H1 (cell line): ENCODE measurements at regions not wholly inside any gene's neighbourhood (a gene's known extent, or its start where the extent isn't known, plus 50 kb on each side); places are given as distances from the start of the nearest gene placed in this dataset.

Experiments
- CTBP2 ChIP-seq: IDR thresholded peaks from 2 replicates; pipeline ENCODE4 v1.7.0; 2011; ENCODE audit warnings: borderline replicate concordance, mild to moderate bottlenecking, moderate library complexity, mixed read lengths, low read length; ENCODE audit not compliant: insufficient read depth, insufficient read length
- NANOG ChIP-seq: IDR thresholded peaks from 2 replicates; pipeline ENCODE4 v1.6.1; 2011; ENCODE audit warnings: low read length, low read depth, mild to moderate bottlenecking, inconsistent platforms; ENCODE audit not compliant: insufficient read depth, poor library complexity, severe bottlenecking
- POU5F1 ChIP-seq: IDR thresholded peaks from 2 replicates; pipeline ENCODE4 v1.6.1; 2011; ENCODE audit warnings: low read depth, mild to moderate bottlenecking, low read length, moderate library complexity
- RFX5 ChIP-seq: IDR thresholded peaks from 2 replicates; pipeline ENCODE4 v1.6.1; 2011; ENCODE audit warnings: low read depth, low read length, improper control_type of control experiment, borderline replicate concordance
- SP2 ChIP-seq: IDR thresholded peaks from 2 replicates; pipeline ENCODE4 v1.6.1; 2012; ENCODE audit warnings: mild to moderate bottlenecking, low read length, inconsistent platforms
- TF ChIP-seq, protein P1 (sequence below): IDR thresholded peaks from 2 replicates; pipeline ENCODE4 v1.6.1; 2011; ENCODE audit warnings: low read length, improper control_type of control experiment

DNA sequence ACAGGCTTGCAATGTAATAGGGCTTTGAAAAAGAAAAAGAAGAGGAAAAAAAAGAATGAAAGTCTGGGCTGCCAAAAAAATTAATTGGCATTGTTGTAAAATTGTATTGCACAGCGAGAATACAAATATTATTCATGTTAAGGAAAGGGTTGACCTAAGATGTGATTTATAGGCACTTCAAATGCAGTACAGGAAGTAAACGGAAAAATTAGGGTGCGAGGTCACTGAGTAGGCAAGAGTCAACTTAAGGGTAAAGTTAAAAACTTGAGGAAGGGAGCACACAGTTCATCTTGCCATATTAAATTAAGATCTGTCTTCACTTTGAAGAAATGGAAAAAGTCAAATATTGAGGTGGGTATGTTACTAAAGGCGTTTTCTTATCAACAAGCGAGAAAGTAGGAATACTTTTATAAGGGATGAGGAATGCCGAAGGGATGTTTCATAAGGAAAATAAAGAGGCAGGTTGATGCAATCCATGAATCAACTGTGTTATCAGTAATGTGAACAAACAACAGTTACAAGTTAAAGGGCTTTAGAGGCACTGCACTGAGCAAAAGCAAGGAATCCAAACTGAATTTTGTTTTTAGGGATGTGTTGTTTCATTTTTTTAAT lies 123.0 kb downstream of the WT1 start (continued):
- TF ChIP-seq RFX5: no peak
- TF ChIP-seq POU5F1: no peak
- TF ChIP-seq, protein P1, sequence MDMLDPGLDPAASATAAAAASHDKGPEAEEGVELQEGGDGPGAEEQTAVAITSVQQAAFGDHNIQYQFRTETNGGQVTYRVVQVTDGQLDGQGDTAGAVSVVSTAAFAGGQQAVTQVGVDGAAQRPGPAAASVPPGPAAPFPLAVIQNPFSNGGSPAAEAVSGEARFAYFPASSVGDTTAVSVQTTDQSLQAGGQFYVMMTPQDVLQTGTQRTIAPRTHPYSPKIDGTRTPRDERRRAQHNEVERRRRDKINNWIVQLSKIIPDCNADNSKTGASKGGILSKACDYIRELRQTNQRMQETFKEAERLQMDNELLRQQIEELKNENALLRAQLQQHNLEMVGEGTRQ: no peak
- no peak for TF ChIP-seq SP2
- TF ChIP-seq CTBP2: no peak
- TF ChIP-seq NANOG: no peak
